PC-9 (cell line): ENCODE measurements at regions not wholly inside any gene's neighbourhood (a gene's known extent, or its start where the extent isn't known, plus 50 kb on each side); places are given as distances from the start of the nearest gene placed in this dataset.

Source experiments
- BruUV-seq: library from RNA; stranded (reverse); fragments of 400-500 nt; replicated peaks from 2 replicates; lab custom pipeline; 2021; lab: Mats Ljungman, UMichigan
- CTCF ChIA-PET: fragments of 300-600 bp; sonication (Branson Sonifier 250); formaldehyde crosslinking; loops from one replicate; lab custom pipeline; 2022; ENCODE audit warnings: antibody characterized with exemption; lab: Charles Lee
- POLR2A ChIA-PET: fragments of 300-600 bp; sonication (Branson Sonifier 250); formaldehyde crosslinking; loops from one replicate; lab custom pipeline; 2022; ENCODE audit warnings: antibody characterized with exemption; ENCODE audit not compliant: unreplicated experiment; lab: Charles Lee
- DNase-seq, 2 experiments: peaks; one replicate each; pipeline versions ENCODE4 v3.0.0 to v3.0.0-alpha.2; 2015 to 2022; ENCODE audit warnings: mixed read lengths in 1 of 2
- H2AFZ ChIP-seq: fragments of 200-600 bp; sonication (generic); 2 replicates; pipeline ENCODE4 v1.8.1; 2017; ENCODE audit warnings: antibody characterized with exemption
- H3F3A ChIP-seq: fragments of 200-600 bp; sonication (generic); 2 replicates; pipeline ENCODE4 v1.8.1; 2017; ENCODE audit warnings: antibody characterized with exemption, mild to moderate bottlenecking, low read depth; ENCODE audit not compliant: insufficient read depth
- H3K27ac ChIP-seq: fragments of 200-600 bp; sonication (generic); 2 replicates; pipeline ENCODE4 v1.6.1; 2016; ENCODE audit warnings: mixed run types
- H3K27me3 ChIP-seq: fragments of 200-600 bp; sonication (generic); 2 replicates; pipeline ENCODE4 v1.6.1; 2016; ENCODE audit warnings: low read depth, mixed run types; ENCODE audit not compliant: insufficient read depth
- H3K36me3 ChIP-seq: fragments of 200-600 bp; sonication (generic); 2 replicates; pipeline ENCODE4 v1.6.1; 2016; ENCODE audit warnings: low read depth, mixed run types
- H3K4me1 ChIP-seq: fragments of 200-600 bp; sonication (generic); replicated peaks from 2 replicates; pipeline ENCODE4 v1.6.1; 2016; ENCODE audit warnings: mixed run types; ENCODE audit not compliant: insufficient read depth
- H3K4me2 ChIP-seq: fragments of 200-600 bp; sonication (generic); 2 replicates; pipeline ENCODE4 v1.6.1; 2017; ENCODE audit warnings: mixed run types
- H3K4me3 ChIP-seq: fragments of 200-600 bp; sonication (generic); 2 replicates; pipeline ENCODE4 v1.6.1; 2016; ENCODE audit warnings: mixed run types
- H3K79me2 ChIP-seq: fragments of 200-600 bp; sonication (generic); 2 replicates; pipeline ENCODE4 v1.6.1; 2017; ENCODE audit warnings: low read depth, mixed run types
- H3K9me2 ChIP-seq: fragments of 200-600 bp; sonication (generic); 2 replicates; pipeline ENCODE4 v1.8.1; 2017; ENCODE audit warnings: mild to moderate bottlenecking; ENCODE audit not compliant: insufficient read depth
- H3K9me3 ChIP-seq: fragments of 200-600 bp; sonication (generic); 2 replicates; pipeline ENCODE4 v1.8.1; 2016; ENCODE audit warnings: low read depth; ENCODE audit not compliant: insufficient read depth
- H4K20me1 ChIP-seq: fragments of 200-600 bp; sonication (generic); 2 replicates; pipeline ENCODE4 v1.8.1; 2017; ENCODE audit not compliant: insufficient read depth
- CTCF ChIP-seq: fragments of 200-600 bp; sonication (generic); conservative IDR thresholded peaks from 2 replicates; pipeline ENCODE4 v1.6.1; 2017; ENCODE audit warnings: mixed run types, antibody characterized with exemption, mild to moderate bottlenecking, moderate library complexity
- EZH2 ChIP-seq: fragments of 200-600 bp; sonication (generic); IDR thresholded peaks from 2 replicates; pipeline ENCODE4 v1.8.0; 2017; ENCODE audit warnings: antibody characterized with exemption, low read depth
- intact Hi-C: fragments of 100-400 bp; cut with micrococcal nuclease; formaldehyde crosslinking; loops from one replicate; pipeline ENCODE4 v1.10.0; 2022; ENCODE audit not compliant: unreplicated experiment

GRCh38 chr22:47798229-47798628 is 1035.8 kb downstream of the TBC1D22A start:
- ChIA-PET CTCF (no interaction called here), POLR2A (no interaction called here)
- intact Hi-C loops: no loop called here
- Histone ChIP-seq H2AFZ (no peak overlapping the region), H3K4me2 (no peak overlapping the region), H3K79me2 (no peaks in the 10 kb centered on the region), H3K9me2 (no peaks in the 10 kb centered on the region), H3F3A (no peaks in the 10 kb centered on the region), H3K9me3 (no peaks in the 10 kb centered on the region), H3K4me1 (no peaks in the 10 kb centered on the region), H3K36me3 (no peaks in the 10 kb centered on the region), H3K27ac (no peak overlapping the region), H4K20me1 (no peaks in the 10 kb centered on the region), H3K27me3 (no peaks in the 10 kb centered on the region), H3K4me3 (no peak overlapping the region)
- no TSS peak for BruUV-seq
- no peak for DNase-seq
- TF ChIP-seq CTCF: no peak
- TF ChIP-seq EZH2: no peak

- H3K79me2 ChIP-seq: no peaks in the 10 kb centered on the region
- no peak overlapping the region for H3K4me3 ChIP-seq
- H4K20me1 ChIP-seq: no peaks in the 10 kb centered on the region
- DNase-seq: no peak
- H3K27ac ChIP-seq: no peak overlapping the region
- no peak overlapping the region for H2AFZ ChIP-seq
- POLR2A ChIA-PET: no interaction called here
- H3K4me1 ChIP-seq: no peaks in the 10 kb centered on the region
- BruUV-seq: no TSS peak
- CTCF ChIA-PET: no interaction called here
- H3K36me3 ChIP-seq: no peaks in the 10 kb centered on the region
- no peak overlapping the region for H3K4me2 ChIP-seq
- H3K9me3 ChIP-seq: no peaks in the 10 kb centered on the region
- no peaks in the 10 kb centered on the region for H3K27me3 ChIP-seq
- no peaks in the 10 kb centered on the region for H3F3A ChIP-seq
- H3K9me2 ChIP-seq: no peaks in the 10 kb centered on the region
- intact Hi-C loops: no loop called here
- TF ChIP-seq EZH2 (no peak), CTCF (no peak)
These were observed 1035.0 kb downstream of the TBC1D22A start for GRCh38 chr22:47797342-47797945.

GRCh38 chr22:47796128-47796908 is 1033.9 kb downstream of the TBC1D22A start:
- Histone ChIP-seq H3K4me3 (no peak overlapping the region), H3K27ac (no peak overlapping the region), H3K9me2 (no peaks in the 10 kb centered on the region), H2AFZ (no peak overlapping the region), H3K4me2 (no peak overlapping the region), H3K36me3 (no peaks in the 10 kb centered on the region), H3K9me3 (no peaks in the 10 kb centered on the region), H3F3A (no peaks in the 10 kb centered on the region), H3K79me2 (no peaks in the 10 kb centered on the region), H3K27me3 (no peaks in the 10 kb centered on the region), H3K4me1 (no peaks in the 10 kb centered on the region), H4K20me1 (no peaks in the 10 kb centered on the region)
- BruUV-seq: no TSS peak
- DNase-seq: no peak
- CTCF ChIA-PET: no interaction called here
- no peak for TF ChIP-seq CTCF
- TF ChIP-seq EZH2: no peak
- intact Hi-C loops: no loop called here
- POLR2A ChIA-PET: no interaction called here
